ENCODE measurements at regions not wholly inside any gene's neighbourhood (a gene's known extent, or its start where the extent isn't known, plus 50 kb on each side); places are given as distances from the start of the nearest gene placed in this dataset.

DNA sequence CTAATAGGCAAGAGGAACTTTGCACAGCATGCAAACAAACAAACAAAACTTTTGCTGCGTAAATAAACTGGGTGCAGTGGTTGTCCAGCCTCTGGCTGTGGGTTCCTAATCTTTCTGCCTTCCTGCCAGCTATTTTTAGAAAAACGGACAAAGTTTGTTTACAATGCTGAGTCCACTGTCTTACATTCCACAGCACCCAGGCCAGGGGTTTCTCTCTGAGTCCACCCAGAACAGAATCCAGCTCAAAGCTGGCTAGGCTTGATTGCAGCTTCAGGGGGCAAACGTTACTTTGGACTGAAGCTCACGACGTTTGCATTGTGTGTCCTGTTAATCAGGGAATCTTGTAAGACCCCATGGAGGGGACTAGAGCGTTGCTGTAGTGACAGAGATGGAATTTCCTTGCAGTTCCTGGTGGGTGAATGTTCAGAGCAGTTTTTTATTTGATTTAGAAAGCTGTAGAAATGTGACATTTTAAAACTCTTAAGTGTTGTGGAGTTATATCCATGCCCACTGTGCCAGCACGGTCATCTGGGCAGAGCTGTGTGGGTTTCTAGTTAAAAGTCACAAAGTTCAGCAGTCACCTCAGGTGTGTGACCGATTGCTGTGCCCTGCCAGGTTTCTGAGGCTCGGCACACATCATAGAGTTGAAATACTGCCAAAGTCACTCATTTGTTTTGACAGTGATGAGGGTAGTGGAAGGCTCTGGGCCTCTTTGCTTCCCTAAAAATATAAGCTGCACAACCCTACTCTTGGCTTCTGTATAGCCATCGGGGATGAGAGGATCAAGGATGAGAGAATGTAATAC is 247.0 kb downstream of the STK31 start:
- Histone ChIP-seq H3K27me3 (no peaks in the 10 kb centered on the region), H3K27ac (no peak overlapping the region), H3K36me3 (no peaks in the 10 kb centered on the region), H3K4me3 (no peak overlapping the region), H3K9me3 (no peaks in the 10 kb centered on the region), H3K4me1 (no peaks in the 10 kb centered on the region)
- TF ChIP-seq, protein P1, sequence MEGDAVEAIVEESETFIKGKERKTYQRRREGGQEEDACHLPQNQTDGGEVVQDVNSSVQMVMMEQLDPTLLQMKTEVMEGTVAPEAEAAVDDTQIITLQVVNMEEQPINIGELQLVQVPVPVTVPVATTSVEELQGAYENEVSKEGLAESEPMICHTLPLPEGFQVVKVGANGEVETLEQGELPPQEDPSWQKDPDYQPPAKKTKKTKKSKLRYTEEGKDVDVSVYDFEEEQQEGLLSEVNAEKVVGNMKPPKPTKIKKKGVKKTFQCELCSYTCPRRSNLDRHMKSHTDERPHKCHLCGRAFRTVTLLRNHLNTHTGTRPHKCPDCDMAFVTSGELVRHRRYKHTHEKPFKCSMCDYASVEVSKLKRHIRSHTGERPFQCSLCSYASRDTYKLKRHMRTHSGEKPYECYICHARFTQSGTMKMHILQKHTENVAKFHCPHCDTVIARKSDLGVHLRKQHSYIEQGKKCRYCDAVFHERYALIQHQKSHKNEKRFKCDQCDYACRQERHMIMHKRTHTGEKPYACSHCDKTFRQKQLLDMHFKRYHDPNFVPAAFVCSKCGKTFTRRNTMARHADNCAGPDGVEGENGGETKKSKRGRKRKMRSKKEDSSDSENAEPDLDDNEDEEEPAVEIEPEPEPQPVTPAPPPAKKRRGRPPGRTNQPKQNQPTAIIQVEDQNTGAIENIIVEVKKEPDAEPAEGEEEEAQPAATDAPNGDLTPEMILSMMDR (IDR thresholded peaks at IDR 0.05) = no peak
- no peak for TF ChIP-seq POLR2A (IDR thresholded peaks at IDR 0.05)
- 25 to 30% methylated on average over 8 to 10 of the region's 10 CpGs for WGBS, 2 donors
- intact Hi-C loops (cut with DNase I) = no loop called here
- no peak for DNase-seq

DNA sequence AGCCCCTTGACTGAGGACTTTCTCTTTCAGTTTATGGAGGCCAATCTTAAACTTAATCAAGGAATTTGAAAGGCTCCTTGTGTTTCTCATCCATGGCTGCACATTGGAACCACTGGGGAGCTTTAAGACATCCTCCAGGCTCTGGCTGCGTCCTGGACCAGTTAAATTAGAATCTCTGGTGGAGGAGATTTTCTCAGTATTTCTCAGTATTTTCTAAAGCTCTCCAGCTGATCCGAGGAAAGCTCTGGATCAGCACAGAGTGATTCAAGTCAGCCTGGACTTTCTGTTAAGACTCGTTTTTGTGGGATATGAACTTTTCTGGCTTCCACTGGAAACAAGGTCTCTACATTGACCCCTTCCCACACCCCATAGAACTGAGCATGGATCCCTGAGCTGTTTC is 249.8 kb downstream of the STK31 start:
- 35 to 57% methylated on average over 3 of the region's 3 CpGs for WGBS, 2 donors
- intact Hi-C loops (cut with DNase I) = no loop called here
- no peak for DNase-seq

DNA sequence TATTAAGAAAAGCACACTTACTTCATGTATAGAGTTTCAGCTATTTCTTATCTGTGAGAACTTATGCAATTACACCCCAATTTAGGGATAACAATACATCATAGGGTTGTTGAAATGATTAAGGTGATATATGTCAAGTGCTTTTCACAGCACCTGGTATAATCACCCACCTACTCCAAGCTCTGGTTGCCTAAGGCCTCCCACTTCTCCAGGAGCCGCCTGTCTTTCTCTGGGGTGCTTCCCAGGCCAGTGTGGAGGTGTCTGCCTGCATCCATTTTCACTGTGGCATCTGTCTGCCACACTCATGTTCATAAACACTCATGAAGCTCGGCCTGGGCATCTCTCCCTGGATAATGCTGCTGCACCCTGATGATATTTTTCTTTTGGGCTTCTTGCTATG is 250.3 kb downstream of the STK31 start:
- Histone ChIP-seq H3K4me1 (no peaks in the 10 kb centered on the region), H3K4me3 (no peak overlapping the region), H3K9me3 (no peaks in the 10 kb centered on the region), H3K36me3 (no peaks in the 10 kb centered on the region), H3K27me3 (no peaks in the 10 kb centered on the region), H3K27ac (no peak overlapping the region)
- TF ChIP-seq POLR2A (IDR thresholded peaks at IDR 0.05) = no peak
- TF ChIP-seq, protein P1 (IDR thresholded peaks at IDR 0.05) = no peak
- 26 to 40% methylated on average over 2 of the region's 2 CpGs for WGBS, 2 donors
- DNase-seq = no peak
- intact Hi-C loops (cut with DNase I) = no loop called here

More for the DNA sequence above, 249.8 kb downstream of the STK31 start:
- Histone ChIP-seq H3K4me1 (no peaks in the 10 kb centered on the region), H3K27me3 (no peaks in the 10 kb centered on the region), H3K4me3 (no peak overlapping the region), H3K36me3 (no peaks in the 10 kb centered on the region), H3K9me3 (no peaks in the 10 kb centered on the region), H3K27ac (no peak overlapping the region)
- TF ChIP-seq POLR2A (IDR thresholded peaks at IDR 0.05) = no peak
- TF ChIP-seq, protein P1 (IDR thresholded peaks at IDR 0.05) = no peak

DNA sequence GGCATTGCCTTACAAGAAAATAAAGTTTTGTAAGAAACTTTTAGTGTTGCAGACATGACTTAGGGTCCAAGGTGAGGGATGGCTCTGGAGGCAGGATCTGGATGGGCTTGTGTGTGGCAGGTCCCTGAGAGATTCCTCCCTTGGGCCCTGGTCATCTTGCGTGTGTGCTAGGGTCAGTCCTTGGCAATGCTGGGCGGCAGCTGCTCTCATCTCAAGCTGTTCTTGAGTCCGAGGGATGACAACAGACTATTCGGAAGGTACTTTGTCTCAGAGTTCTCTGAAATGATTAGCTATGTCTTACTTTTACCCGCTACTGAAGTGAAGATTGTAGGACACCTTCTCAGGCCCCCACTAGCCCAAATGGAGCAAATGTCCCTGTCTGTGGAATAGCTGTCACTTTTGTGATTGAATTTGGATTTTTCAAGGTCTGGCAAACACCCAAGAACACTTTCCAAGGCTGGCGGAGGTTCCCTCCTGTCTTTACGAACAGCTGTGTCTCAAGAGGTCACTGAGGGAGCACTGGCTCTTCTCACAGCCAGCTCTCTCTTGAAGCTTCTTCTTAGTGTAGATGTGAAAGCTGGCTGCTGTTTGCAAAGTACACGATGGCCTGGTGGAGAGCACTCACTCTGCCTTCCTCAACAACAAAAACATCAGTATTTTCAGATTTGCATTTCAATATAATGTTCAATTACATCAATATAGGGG is 253.6 kb downstream of the STK31 start:
- Histone ChIP-seq H3K27me3 (no peaks in the 10 kb centered on the region), H3K9me3 (no peaks in the 10 kb centered on the region), H3K36me3 (no peaks in the 10 kb centered on the region), H3K4me1 (no peaks in the 10 kb centered on the region), H3K27ac (no peak overlapping the region), H3K4me3 (no peak overlapping the region)
- intact Hi-C loops (cut with DNase I) = no loop called here
- no peak for DNase-seq
- WGBS, 2 donors = 67 to 70% methylated on average over 4 to 6 of the region's 8 CpGs
- TF ChIP-seq POLR2A (IDR thresholded peaks at IDR 0.05) = no peak
- TF ChIP-seq, protein P1 (IDR thresholded peaks at IDR 0.05) = no peak

DNA sequence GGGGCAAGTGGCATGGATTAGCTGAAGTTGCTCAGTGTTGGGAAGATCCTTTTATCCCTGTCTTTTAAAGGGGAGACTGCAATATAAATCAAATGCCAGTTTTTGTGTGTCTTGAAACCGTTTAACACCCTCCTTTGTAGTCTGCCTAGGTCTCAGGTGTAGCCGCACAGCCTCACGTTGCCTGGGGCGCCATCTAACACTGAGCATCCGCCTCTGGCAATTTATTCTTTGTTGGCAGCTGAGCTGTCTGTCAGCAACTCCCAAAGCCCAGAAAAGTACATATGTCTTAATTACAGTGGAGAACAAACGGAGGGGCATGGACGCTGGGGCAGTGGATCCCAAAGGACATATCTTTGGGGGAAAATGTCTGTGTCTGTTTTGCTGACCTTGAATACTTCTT is 254.7 kb downstream of the STK31 start:
- 65 to 69% methylated on average over 4 to 7 of the region's 7 CpGs for WGBS, 2 donors
- Histone ChIP-seq H3K27me3 (no peaks in the 10 kb centered on the region), H3K9me3 (no peaks in the 10 kb centered on the region), H3K36me3 (no peaks in the 10 kb centered on the region), H3K27ac (no peak overlapping the region), H3K4me3 (no peak overlapping the region), H3K4me1 (no peaks in the 10 kb centered on the region)
- TF ChIP-seq, protein P1 (IDR thresholded peaks at IDR 0.05) = no peak
- TF ChIP-seq POLR2A (IDR thresholded peaks at IDR 0.05) = no peak
- DNase-seq = no peak
- intact Hi-C loops (cut with DNase I) = no loop called here
